ENCODE measurements at regions not wholly inside any gene's neighbourhood (a gene's known extent, or its start where the extent isn't known, plus 50 kb on each side); places are given as distances from the start of the nearest gene placed in this dataset.

- no peak for TF ChIP-seq CTCF (conservative IDR thresholded peaks at IDR 0.05)
- no peak for TF ChIP-seq ZFX (IDR thresholded peaks at IDR 0.05)
Measured at GRCh38 chr15:62900071-62900802, 142.3 kb upstream of the TPM1 start.
